SKM-1 treated with dmso at 0.1 percent for 144 hours (cell line): ENCODE measurements at regions not wholly inside any gene's neighbourhood (a gene's known extent, or its start where the extent isn't known, plus 50 kb on each side); places are given as distances from the start of the nearest gene placed in this dataset.
"Not testable (repeated sequence)": the region's sequence is repeated elsewhere in the genome, so short reads cannot be mapped to it uniquely, and the experiment has no call there.

Experiments used
- DNase-seq: peaks from one replicate; lab custom pipeline; 2025; ENCODE audit not compliant: unreplicated experiment; lab: John Stamatoyannopoulos, UW

DNA sequence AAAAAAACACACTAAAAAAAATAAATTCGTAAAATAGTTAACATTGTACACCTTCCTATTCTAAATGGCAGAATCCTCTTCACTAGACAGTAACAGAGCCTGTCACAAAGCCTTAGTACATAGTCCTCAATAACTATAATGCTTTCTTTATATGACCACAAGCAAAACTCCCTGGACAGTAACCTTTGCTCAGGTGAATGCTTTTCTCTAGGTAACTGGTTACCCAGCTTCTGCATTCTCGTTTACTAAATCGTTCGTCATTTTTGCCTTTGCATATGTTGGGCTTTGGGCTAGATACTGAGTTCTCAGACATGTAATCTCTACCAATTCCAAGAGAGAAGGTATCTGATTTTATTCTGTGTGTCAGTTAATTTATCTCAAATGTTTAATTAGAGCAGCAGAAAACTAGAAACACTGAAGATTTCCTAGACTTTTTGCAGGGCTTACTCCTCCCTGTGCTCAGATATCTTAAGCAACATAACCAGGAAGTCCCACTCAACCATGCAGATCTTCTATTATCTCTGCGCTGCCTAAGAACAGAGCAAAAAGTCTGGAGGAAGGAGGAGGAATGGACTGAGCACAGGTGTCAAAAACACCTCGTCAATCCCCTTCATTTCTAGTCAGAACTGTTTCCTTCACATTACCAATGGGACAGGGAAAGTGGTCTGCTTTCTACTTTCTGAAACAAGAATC, 247.7 kb downstream of the SOCS6 start:
- no peak for DNase-seq

DNA sequence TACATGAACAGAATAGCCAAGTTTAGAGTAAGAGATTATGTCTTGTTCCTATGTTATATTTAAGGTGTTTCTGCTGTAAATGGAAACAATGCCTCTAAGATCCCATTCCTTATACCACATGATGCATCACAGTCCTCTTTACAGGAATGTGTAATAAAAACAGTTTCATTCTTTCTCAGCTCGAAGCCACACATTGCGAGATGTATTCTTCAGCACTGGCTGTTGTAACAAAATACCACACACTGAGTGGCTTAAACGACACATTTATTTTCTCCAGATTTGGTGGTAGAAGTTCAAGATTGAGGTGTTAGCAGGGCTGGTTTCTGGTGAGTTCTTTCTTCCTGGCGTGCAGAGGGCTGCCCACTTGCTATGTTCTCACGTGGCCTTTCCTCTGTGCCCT, 246.2 kb downstream of the SOCS6 start:
- DNase-seq: peak; percentile 68

DNA sequence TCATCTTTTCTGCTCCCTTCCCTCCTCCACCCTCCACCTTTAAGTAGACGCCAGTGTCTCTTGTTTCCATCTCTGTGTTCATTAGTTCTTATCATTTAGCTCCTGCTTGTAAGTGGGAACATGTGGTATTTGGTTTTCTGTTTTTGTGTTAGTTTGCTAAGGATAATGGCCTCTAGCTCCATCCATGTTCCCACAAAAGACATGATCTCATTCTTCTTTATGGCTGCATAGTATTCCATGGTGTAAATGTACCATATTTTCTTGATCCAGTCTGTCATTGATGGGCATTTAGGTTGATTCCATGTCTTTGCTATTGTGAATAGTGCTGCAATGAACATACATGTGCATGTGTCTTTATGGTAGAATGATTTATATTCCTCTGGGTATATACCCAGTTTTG, 236.5 kb downstream of the SOCS6 start:
- DNase-seq: not testable (repeated sequence)

DNA sequence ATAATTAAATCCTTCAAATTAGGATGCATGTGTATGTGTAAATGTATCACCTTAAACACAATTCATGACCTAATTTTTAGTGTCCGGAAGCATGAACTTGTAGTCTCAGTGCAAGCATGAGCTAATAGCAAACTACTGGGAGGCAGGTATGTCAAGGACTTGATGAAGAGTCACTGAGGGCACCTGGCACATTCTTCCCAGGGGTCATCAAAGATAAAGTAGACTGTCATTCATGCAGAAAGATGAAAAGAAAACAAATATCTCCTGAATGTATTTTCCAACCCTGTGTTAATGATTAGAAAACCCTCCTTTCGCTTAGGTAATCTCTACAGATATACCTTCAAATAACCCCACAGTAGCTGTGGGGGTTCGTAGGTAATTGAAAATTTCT, 234.9 kb downstream of the SOCS6 start:
- DNase-seq: no peak

DNA sequence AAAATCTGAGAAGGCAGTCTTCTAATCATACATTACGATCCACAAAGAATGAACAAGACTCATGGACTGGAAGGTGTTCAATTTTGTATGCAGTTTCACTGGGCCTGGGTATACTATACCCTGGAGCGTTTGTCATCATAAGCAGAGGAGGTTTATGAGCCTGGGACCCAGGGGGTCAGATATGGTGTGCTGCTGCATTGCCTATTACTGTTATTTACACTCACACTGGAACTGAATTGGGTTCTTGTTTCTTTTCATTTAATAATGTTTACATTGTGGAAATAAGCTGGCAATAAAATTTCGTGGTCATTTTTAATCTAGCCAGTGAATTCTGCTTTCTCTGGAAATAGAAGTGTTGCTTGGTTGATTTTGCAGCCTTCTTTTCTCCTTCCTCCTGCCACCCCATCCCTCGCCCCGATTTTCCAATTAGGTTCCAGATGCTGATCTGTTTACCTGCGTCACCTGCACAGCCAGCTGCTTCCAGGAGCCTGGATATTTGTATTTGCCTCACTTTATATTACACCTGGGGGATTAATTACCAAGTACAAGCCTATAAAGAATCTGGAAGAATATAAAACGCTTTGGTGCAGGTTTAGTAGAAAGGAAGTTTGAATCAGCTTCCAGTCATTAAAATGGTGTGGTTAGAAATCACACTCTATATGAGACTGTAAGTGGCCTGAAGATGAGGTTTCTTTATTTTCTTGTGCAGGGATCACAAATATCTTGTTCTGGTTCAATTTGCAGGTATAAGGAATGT, 234.4 kb downstream of the SOCS6 start:
- no peak for DNase-seq

DNA sequence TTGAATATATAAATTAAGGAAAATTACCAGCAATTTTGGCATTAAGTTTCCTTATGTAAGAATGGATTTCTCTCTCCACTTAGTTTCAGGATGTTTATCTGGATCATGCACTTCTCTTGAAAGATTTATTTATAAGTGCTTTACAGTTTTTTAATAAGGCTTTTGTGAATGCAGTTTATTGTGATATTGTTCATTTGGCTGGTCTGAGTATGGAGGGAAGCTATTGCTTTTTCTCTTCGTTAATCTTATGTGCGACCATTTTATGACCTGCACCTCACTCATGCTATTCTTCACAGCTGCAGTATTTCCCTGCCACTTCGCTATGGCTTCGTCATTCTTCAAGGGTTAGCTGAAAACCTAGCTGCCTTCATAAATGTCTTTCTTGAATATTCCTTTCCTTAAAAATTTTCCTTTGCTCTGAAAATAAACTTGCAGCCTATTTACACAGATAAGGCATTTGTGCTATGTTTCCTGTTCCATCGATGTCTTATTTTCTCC, 233.4 kb downstream of the SOCS6 start:
- no peak for DNase-seq

DNA sequence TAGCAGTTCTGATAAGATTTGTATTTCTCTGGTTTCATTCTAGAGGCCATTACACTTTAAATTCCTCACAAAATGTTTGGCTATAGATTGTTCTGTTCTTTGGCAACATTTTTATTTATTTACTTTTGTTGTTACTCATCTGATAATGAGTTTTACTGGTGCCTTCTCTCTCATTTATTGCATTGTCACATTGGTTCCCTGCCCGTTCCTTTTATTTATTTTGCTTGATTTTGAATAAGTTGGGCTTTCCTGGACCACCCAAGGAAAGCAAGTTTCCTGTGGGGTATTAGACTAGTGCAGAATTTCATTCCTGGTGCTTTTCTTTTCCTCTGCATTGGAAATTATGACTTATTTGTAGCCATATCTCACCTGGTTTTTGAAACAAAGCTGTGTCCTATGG, 232.0 kb downstream of the SOCS6 start:
- DNase-seq: no peak

DNA sequence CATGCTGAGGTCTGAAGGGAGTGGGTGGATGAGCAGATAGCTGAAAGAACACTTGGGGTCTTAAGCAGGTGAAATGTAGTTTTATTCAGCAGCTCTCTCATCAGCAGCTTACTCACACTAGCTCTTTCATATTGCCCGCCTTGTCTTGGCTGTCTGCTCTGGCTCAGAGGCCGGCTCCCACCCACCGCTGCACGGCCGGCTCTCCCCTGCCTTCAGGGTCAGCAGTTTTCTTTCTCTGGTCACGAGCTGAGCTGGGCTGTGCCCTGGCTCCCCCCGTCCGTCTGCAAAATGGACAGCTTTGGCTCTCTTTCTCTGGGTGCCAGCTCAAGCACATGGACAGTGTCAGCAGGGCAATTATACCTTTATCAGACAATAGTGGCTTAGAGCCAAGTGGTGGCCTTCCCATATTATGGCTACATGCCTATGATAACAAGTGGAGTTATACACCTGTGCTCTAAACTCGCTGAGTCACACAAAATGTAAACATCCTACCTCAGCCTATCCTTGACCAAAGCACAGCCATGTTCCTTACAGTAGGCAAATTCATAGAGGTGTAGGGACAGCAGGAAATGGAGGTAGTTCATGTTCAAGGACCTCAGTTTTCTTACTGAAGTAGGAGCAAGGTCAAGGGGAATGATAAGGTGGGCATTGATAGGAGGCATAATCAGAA, 224.8 kb downstream of the SOCS6 start:
- DNase-seq: no peak

DNA sequence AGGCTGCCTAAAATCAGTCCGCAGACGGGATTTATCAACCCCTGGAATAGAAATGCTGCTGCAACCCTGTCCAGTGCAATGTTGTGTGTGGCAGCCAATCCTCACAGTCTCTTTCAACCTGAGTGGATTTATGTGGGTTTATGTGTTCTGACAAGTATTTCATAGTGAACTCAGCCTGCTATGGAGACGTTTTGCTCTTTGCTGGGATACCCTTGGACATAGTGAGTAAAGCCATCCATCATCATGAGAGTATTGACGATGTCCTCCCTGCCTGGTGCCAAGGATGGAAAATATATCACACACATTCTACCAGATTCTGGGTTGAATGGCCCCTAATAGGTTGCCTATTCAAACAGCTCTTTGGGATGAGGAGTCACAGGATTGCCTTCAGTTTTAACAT, 219.1 kb downstream of the SOCS6 start:
- DNase-seq: no peak

DNA sequence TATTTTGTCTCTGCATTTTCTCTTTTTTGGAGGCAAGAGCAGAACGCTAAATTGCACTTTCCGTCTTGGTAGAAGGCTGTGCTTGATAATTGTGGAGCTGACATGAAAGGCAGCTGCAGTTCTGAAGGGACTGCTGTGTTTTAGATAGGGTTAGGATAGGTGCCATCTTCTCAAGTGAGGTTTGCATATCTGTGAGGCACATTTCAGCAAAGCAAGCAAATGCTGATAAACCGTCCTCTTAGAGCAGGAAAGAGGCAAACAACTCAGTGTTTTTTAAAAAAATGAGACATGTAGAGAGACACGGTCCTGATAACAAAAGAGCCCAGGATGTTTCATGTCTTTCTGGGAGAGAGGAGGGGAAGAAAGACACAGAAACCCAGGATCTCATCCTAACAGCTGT, 217.7 kb downstream of the SOCS6 start:
- no peak for DNase-seq

DNA sequence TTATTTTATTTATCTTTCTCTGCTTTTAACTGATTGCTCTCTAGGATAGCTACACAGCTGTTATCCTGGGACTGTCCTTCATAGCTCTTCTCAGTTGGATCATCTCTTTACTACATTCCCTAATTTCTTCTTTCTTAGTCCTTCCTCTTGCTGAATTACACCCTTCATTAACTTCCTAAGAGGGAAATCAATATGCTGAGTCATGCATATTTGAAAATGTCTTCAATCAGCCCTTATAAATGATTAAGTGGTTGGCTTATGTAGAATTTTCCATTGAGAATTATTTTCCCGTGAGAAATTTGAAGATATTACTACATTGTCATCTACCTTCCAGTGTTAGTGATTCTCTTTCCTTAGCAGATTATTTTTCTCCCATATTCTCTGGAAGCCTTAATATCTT, 214.2 kb downstream of the SOCS6 start:
- DNase-seq: no peak

DNA sequence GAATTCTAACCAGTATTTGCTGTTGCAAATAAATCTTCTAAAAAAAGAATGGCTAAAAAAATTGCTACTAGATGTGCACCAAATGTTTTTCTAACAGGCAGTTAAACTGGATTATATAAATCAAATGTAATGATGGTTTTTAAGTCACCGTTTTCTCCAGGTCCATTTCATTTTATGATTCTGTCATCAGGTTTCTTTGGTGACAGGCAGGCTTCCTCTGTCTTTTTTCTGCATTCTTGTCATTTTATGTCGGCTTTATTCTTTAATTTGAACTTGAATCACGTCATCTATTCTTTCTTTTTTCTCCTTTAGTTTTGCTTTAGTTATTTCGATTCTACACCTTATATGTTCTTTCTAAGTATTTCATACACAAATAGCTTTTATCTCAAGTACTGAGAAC, 212.5 kb downstream of the SOCS6 start:
- no peak for DNase-seq

DNA sequence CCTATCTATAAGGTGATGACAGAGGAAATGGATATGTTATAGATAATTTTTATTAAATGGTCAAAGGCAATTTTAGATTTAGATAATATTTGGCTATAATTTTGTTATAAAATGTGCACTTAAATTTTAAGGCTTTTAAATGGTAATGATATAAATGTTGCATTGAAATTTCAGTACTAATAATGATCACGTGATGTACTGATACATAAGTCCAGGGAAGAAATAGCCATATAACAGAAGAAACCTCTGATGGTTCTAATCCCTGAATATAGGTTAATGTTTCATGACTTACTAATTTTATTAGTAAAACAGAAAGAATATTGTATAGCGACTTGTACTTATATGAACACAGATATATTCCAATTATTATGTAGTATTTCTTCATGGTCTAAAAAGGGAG, 211.9 kb downstream of the SOCS6 start:
- DNase-seq: no peak

DNA sequence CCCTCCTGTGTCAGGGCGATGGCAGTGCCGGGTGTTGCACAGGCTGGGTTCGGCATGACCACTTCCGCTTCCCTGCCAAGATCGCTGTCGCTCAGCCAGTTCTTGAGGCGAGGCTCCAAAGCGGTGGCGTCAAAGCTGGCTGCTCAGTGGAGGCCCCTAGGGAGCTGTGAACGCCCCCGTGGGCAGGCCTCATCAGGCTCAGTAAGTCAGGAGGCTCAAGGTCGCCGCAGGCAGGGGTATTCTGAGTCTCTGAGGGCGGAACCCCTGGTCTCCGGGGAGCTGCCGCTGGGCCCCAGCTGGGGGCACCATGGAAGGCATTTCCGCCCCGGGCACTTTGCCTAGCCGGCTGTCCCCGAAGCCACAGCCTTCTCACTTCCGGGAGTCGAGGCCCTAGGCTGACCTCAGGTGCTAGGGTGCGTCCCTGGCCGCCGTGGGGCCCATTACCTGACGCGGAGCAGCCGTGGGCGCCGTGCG, 210.4 kb downstream of the SOCS6 start:
- no peak for DNase-seq

DNA sequence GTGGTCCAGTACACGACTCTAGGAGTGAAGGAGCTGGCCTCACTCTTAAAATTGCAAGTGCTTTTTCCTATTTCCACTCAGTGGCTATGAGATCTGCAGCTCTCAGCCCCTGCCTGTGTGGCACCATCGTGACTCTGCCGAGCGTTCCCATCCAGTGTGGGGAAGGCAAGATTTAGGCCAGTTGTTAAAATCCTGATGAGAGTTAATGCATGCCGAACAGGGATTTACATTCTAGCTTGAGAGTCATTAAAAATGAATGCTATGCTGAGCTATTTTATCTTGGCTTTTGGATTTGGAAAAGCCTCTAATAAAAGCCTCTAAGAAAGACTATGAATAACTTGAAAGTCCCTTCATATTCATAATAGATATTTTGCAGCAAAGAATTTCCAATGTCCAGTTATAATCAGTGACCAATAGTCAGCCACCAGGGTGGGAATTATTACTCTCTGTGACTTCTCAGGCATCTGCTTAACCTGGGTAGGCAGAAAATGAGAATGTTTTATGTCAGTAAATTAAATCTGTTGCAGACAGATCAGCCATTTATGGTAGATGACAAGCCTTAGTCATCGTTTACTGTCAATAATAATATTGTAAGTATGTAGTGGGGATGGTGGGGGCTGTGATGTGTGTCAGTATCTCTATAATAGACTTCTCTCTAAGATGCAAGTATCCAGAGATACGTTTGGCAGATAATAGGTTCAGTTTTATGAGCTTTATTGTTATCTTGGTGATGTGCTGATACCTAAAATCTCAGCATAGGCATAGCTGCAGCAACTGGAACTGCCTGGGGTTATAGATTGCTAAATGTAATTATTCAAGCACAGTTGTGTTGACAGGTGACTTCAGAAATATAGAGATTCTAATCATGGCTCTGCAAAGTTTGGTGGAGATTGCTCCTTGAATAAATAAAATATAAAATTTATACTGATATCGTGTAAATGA, 207.8 kb downstream of the SOCS6 start:
- DNase-seq: no peak

DNA sequence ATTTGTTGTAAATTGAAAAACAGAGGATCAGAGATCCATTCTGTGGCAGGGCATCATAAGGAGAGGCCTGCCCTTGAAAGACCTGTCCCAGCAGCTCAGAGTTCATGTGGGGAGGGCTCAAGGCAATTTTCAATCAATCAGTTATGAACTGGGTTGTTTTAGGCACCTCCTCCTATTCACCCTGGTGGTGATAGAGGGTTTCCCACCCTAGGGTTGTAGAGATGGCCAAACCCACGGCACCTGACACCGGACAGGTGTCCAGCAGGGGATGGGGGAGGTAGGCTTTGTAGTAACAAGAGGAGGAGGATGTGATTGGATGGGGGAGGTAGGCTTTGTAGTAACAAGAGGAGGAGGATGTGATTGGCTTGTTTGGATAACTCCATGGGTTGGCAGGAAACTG, 205.7 kb downstream of the SOCS6 start:
- DNase-seq: no peak

DNA sequence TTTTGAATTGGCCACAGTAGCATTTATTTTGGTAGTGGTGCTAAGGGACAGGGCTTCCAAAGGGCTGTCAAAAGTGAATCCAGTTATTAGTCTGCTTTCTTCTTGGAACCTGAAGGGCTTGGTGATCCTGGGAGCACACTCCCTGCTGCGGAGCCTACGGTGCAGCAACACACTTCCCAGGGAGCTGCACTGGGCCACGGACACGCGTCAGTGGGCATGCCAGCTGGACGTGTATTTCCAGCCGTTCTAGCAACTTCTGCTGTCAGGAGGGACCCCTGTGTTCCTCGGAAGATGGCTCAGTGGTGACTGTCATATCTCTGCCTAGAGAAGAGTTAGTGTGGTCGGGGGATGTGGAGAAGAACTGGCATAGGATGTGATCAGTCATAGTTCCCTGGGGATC, 204.6 kb downstream of the SOCS6 start:
- DNase-seq: no peak

DNA sequence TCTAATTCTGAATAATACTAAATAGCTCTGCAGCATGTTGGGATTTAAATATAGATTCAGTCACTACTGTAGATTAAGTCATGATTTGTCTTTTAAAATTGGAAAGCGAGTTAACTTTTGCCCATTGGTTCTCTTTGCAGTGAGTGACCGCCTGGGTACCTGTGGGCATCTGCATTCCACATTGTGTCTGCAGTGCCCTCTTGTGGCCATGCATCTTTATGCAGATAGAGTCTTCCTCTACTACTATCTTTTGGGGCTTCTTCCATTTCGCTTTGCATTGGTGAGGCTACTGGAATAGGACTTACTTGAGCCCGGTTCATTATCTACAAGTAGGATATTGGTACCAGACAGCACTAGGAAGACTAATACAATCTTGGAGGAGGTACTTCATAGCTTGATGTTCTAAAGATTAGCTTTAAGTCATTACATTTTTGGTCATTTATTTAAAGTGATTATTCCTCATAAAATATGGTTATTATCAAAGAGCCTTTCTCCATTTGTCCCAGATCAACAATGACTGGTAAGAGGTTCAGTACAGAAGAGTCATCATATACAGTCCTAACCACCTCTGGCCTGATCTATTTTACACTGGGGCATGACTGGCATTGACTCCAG, 203.0 kb downstream of the SOCS6 start:
- DNase-seq: peak; percentile 45

DNA sequence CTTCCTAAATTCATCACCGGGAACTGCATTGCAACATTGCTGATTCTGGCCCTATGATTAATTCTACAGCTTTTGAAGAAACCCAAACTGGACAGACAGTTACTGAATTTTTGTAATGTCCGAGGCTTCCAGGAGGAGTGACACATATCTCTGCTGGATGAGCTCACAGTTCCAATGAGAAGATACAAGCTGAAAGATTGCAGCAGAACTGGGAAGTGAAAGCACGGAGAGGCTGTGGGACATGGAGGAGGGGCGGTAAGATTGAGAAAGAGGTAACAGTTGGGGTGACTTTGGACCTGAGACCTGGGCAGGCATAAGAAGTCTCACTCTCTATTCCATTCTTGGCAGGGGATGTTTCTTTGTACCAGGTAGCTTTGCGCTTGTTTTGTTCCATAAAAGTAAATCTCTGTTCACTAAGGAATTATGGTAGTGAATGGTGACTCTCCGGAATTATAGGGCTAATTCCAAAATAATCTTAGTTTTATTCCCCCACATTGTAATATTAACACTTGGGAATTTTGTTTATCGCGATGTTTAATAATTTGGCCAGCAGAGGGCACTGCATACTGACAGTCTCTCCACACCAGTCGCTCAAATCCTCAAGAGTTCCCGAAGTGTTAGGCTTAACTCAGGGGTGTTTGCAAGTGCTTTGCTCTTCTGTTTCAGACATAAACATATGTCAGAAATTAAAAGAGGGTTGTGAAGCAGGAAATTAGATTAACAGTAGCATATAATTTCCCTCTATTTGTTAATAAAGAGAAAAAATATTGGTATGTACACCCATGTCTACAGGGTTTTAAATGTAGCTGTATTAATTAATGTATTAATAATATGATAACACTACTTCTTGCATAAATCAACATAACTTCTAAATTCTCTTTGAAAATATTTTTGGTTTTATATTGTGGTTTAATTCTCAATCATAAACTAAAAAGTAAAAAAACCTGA, 201.4 kb downstream of the SOCS6 start:
- peak; percentile 79 for DNase-seq
